SIG-M5 treated with dmso at 0.1 percent for 504 hours (cell line): ENCODE measurements at regions not wholly inside any gene's neighbourhood (a gene's known extent, or its start where the extent isn't known, plus 50 kb on each side); places are given as distances from the start of the nearest gene placed in this dataset.

Experiments
- DNase-seq: peaks from one replicate; lab custom pipeline; 2025; ENCODE audit not compliant: unreplicated experiment; lab: John Stamatoyannopoulos, UW

DNA sequence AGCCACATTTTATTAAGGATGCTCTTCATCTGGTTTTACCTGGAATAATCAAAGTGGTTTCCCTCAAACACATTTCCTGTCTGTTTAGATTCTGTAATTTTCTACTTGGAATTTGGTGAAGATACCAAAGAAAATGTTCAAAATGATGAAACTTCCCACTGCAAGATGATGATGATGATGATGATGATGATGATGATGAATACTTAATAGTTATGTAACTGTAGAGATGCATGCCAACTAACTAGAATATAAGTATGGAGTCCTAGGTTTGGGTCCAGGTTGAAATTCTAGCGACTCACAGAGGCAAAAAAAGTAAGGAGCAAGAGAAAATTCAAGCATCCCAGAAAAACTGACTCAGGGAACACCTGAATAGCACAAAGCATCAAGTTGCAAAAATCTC lies 104.0 kb upstream of the KIAA1217 start:
- no peak for DNase-seq

DNA sequence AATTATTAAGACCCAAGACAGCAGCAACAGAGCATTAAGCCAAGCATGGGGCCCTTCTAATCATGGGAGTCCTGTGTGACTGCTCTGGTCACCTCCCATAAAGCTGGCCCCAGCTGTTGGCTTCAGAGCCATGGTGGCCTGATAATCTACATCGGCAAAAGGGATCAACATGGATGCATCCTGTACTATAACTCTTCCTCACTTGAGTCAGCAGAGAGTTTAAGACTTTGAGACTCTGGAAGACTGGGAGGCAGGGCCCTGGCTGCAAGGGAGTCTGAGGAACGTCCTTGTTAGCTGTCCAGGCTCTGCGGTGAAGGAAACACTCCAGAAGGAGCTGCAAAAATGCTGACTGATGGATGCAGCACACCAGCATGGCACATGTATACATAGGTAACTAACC lies 95.0 kb upstream of the KIAA1217 start:
- DNase-seq, result no peak

DNA sequence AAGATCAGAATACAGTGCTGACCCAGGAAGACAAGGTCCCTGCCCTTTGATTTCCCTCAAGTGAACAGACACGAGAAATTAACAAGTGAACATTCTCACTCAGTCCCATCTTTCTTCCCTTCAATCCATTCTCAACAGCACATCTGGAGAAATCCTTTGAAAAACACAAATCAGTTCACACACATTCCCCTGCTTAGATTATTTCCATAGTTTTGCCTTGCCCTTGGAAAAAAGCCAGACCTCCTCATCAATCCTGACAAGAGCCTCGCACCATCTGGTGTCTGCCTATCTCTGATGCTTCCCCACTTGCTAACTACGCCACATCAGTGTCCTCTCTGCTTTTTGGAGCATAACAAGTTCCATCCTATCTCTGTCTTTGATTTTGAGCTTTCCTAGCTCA lies 94.4 kb upstream of the KIAA1217 start:
- DNase-seq, result no peak

DNA sequence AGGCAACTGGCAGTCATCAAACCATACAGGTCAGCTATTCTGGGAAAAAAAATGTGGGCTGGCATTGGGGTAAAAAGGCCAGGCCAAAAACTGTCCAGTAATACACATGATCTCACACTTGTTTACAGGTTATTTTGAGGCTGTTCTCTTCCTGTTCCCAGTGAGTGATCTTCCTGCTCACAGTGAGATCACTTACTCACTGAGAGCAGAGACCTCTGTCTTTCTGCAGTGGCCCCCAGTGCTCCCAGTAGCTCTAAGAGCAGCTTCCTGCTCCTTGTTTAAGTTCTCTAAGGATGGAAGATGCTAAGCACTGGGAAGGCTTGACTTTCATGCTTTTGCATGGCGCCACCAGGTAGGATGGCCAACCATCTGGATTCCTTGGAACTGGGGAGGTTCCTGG lies 93.5 kb upstream of the KIAA1217 start:
- no peak for DNase-seq

DNA sequence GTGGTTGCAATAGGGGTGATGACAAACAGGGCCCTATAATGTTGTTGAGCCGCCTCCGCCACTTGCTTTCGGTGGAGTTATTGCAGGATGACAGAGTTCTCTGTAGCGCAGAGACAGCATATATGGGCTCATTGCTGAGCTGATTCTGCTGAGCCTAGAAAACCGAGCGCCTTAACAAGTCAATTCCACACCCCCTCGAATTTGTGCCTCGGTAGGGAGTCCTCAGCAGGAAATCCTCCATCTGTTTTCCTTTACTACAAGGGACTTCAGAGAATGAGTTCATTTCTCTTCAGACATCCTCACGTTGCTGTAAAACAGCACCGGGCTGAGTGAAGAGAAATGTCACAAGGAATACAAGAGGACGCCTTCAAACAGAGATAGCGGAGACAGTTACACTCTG lies 90.7 kb upstream of the KIAA1217 start:
- no peak for DNase-seq

DNA sequence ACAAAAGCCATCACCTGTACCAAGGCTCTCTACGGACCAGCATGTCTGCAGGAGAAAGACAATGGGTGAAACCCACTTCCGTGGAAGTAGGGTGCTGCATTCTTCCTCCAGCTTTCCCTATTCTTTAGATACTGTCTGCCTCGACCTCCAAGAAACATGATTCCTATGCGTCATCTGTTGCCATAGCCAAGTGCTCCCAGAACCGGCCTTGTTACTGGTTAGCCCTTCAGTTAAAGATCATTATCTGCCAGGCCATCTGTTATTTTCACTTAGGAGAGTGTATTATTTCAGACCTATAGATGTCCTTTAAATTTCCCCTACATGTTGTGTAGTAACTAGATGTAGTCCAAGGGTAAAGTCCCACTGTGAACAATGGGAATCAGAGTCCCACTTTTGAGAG lies 89.0 kb upstream of the KIAA1217 start:
- DNase-seq, result no peak

DNA sequence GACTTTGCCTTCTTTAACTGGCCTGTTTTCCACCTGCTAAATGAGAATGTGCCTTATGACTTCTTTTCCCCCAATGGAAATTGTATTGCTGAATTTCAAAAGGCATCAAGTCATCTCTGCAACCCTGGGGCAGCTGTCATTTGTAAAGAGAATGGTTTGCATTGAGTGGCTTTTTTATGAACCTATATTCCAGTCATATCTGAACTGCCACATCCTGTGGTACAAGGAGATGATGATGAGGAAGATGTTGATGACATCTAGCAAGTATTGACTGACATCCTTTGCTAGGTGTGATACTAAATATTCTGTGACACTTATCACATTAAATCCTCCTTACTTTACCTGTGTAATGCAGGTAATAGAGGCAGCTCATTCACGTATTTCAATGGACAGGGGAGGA lies 88.3 kb upstream of the KIAA1217 start:
- no peak for DNase-seq

DNA sequence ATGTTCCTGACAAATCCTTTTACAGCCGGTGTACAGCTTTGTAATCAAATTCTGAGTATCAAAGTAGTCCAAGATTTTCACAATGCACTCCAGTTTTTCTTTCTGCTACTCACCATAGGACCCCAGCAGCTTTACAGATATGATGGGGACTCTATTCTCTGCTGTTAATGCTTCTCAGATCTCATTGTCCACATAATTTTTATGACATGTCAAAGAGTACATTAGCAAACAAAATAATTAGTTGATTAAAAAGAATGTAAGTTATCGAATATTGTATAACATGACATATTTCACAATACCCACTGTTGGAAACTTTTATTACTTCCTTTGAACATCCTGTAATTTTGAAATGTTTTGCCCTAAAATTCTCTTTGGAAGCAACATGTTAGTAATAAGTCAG lies 81.4 kb upstream of the KIAA1217 start:
- no peak for DNase-seq

DNA sequence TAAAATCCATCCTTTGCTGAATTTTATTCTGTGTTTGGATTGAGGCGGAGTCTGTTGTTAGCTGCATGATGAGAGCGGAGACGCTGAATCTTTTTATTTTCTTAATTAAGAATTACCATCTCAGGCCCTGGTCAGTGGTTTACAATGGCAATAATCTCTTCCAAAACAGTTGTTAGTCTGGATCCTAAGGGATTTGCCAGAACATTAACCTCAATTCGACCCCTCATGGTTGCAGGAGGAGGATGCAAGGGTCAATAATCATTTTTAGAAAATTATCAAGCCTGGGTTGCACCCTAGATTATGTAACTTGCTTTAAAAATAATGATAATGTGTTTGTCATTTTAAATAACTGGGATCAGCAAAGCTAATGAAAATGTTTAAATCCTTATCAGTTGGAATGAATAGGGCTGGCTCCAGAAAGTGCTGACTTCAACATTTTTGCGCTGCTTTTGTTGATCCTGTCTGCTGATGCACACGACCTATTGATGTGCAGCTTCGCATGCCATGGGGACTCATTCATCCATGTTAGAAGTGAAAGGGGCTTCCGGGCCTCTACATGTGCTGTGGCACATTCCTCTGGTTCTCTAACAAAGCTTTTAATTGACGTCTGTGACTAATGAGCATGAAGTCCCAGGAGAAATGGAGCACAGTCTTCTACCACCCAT lies 80.7 kb upstream of the KIAA1217 start:
- no peak for DNase-seq

DNA sequence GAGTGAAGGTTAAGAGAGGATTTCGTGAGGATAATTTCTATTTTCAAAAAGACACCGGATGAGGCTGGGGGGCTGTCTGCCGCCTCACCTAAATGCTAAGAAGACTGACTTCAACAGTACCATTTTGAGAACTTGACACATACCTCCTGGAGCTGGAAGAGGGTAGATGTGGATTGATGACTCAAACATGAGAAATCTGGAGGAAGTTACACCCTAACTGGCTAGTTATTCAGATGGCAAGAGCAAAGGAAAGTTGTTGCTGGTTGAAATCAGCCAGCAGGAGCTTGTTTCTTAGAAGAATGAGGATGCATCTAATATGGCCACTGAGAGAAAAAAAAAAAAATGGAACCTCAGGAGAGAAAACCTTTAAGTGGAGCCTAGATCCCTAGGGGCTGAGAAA lies 76.2 kb upstream of the KIAA1217 start:
- DNase-seq, result no peak

DNA sequence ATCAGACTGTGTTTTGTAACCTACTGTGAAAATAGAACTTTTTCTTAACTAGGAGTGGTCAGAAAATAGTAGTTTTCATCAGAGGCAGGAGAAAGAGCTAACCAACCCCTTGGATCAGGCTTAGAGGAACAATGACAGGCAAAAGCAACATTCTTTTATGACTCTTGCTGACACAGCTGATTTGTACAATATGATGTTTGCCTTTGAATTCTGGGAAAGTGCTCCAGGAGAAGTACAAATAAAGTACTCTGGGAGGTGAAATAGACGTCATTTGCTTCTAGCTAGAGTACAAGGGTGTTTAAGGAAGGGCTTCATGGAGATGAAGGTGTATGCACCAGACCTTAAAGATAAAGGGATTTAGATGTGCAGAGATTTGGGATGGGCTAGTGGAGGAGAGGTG lies 75.1 kb upstream of the KIAA1217 start:
- no peak for DNase-seq

DNA sequence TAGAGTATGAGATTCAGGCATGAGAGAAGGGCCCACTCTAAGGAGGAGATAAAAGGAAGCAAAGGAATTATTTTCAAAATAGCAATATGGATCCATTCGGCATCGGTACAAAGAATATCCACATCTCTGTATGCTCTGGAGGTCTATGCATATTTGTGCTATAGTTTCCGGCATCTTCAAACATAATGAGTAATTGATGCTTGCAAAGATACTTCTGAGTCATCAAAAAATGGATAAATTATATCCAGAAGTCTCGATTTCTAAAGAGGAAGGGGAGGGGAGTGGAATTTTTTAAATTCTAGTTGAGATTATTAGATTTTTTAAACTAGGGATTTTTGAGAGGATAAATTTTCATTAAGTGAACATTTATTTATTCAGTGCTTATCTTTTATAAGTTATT lies 72.9 kb upstream of the KIAA1217 start:
- no peak for DNase-seq

DNA sequence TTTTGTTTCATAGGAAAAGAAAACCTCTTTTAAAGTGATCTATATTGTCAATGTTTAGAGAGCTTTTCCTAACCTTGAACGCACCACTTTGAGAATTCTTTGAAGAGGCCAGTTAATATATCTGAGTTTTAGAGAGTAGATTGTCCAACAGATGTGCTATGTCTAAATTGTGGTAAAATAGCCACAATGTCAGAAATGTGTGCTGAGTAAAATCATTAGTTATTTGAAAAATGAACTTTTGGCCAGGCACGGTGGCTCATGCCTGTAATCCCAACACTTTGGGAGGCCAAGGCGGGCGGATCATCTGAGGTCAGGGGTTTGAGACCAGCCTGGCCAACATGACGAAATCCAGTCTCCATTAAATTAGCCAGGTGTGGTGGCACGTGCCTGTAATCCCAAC lies 61.6 kb upstream of the KIAA1217 start:
- no peak for DNase-seq

DNA sequence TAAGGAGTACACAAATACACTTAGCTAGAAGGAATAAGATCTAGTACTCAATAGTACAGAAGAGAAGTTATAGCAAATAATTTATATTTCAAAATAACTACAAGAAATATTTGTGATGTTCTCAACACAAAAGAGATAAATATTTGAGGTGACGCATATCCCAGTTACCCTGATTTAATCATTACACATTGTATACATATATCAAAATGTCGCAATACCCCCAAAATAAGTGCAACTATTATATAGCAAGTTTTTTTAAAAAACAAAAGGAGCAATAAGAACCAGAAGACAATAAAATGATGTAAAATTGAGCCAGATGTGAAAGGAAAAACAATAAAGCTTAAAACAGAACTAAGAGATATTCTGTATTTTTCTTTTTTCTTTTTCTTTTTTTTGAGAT lies 59.3 kb upstream of the KIAA1217 start:
- no peak for DNase-seq

DNA sequence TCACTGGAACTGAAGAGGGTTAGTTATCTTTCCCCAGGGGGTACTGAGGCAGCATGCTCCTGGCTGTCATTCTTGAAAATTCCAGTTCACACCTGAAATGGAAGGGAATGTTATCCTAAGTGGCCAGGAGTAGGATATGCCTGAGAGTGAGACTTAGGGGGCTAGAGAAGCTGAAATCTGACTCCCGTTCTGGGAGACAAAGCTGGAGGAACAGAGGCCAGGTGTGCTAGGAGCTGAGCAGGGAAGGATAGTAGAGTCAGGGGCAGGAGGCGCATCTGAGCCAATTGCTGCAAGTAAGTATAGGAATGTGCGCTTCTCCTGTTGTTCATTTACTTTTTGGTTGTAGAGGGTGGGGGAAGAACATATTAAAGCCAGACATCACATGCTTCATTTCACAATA lies 58.1 kb upstream of the KIAA1217 start:
- DNase-seq, result no peak

DNA sequence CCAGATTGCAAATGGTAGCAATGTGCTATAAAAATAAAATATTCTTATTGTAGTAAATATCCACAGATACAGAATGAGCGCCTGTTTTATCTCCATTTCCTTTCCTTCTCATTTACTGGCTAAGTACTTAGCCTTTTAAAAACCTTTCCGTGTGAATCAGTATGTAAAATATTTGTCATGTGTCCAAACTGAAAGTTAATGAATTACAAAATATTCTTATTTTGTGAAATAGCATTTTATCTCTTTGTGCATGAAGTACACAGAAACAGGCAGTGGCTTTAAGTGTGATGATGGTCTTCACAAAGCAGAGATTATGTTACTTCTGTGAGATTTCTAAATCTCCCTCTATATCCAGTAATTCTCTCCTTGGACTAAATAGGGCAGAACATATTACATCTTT lies 56.7 kb upstream of the KIAA1217 start:
- no peak for DNase-seq

DNA sequence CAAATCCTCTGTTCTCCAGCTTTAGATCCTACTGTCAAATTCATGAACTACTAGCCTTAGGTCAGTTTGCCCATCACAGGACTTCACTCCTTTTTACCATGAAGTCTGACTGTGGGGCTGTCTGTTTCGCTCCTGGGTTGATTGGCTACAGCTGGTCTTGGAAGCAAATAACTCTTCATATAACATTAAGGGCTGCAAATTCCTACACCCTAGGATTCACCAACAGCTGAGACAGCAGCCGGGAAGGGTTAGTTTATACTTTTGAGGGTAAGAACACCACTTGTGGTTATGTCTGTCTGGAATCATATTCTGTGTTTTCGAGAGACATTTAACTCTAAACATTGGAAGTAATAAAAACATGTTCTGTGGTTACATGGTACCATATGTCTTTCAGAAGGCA lies 55.9 kb upstream of the KIAA1217 start:
- no peak for DNase-seq

DNA sequence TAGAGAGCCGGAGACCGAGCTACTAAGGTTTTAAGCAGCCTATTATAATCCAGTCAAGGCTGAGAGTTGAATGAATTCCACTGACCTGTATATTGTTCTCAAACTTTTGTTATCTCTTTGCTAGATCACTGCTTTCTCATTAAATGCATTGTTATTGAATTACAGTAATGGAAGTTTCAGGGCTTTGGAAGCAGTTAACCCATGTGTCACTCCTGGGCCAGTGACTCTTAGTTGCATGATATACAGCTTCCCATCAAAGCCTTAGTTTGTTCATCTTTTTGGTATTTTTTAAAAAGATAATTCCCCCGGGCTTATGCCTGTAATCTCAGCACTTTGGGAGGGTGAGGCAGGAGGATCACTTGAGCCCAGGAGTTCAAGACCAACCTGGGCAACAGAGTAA lies 55.4 kb upstream of the KIAA1217 start:
- no peak for DNase-seq

DNA sequence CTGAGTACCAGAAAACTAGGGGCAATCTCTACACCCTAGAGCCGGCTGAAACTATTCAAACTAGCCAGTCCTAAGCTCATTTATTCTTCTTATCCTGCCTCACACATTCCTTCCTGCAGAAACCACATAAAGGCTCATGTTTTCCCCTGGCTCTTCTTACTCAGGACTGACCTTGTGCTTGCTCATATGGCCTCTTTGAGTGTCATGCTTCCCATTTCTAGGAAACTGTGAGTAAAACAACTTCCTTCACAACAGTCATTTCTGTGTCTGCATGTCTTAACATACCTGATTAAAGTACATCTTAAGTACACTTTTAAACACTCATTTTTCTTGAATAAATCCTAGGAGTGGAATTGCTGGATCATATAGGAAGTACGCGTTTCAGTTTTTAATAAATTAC lies 52.3 kb upstream of the KIAA1217 start:
- DNase-seq, result no peak

DNA sequence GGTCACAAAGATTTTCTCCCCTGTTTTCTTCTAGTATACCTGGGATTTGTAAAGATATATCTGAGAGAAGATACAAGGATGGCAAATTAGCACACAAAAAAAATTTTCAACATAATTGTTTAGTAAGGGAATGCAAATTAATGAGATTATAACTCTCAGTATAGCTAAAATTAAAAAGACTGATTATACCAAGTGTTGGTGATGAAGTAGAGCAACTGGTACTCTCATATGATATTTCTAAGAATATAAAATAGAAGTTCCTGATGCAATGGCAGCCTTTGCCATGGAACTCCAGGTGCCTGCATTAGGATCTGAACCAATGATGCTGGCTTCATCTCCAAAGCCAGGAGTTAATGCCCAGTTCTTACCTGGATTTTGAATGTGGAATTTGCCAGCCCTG lies 51.4 kb upstream of the KIAA1217 start:
- DNase-seq, result no peak
